ENCODE measurements at regions not wholly inside any gene's neighbourhood (a gene's known extent, or its start where the extent isn't known, plus 50 kb on each side); places are given as distances from the start of the nearest gene placed in this dataset.

- Mint-ChIP-seq H3K9me3 (peaks cover 7% of the 10 kb centered on the region; the same call in 1 of the 2 replicates), H3K36me3 (no peaks in the 10 kb centered on the region), H3K27ac (no peak overlapping the region), H3K4me3 (no peak overlapping the region), H3K4me1 (peaks cover 13% of the 10 kb centered on the region), H3K27me3 (ENCODE audit: low read depth) (no peaks in the 10 kb centered on the region)
- DNase-seq (ENCODE audit: low spot score), result no peak
- ChIA-PET POLR2A (no interaction called here), CTCF (no interaction called here)
- TF ChIP-seq IRF2 (CRISPR knock-in tag; IDR thresholded peaks at IDR 0.05; ENCODE audit: borderline replicate concordance, low read depth) (no peak), TEAD1 (CRISPR knock-in tag; IDR thresholded peaks at IDR 0.05) (no peak), FOXK1 (CRISPR knock-in tag; IDR thresholded peaks at IDR 0.05) (no peak), HMGA2 (CRISPR knock-in tag; IDR thresholded peaks at IDR 0.05) (no peak)
- TF ChIP-seq, protein P1, sequence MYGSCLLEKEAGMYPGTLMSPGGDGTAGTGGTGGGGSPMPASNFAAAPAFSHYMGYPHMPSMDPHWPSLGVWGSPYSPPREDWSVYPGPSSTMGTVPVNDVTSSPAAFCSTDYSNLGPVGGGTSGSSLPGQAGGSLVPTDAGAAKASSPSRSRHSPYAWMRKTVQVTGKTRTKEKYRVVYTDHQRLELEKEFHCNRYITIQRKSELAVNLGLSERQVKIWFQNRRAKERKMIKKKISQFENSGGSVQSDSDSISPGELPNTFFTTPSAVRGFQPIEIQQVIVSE (CRISPR knock-in tag; IDR thresholded peaks at IDR 0.05; ENCODE audit: borderline replicate concordance), result no peak
- ATAC-seq, result no peak
Measured at GRCh38 chr5:8634219-8634618, 765.3 kb downstream of the MTRR start.

GRCh38 chr5:8641786-8642505, 773.0 kb downstream of the MTRR start:
- DNase-seq (ENCODE audit: low spot score), result no peak
- H3K27ac Mint-ChIP-seq, result peak overlapping the region; percentile 63; the same call in 1 of the 2 replicates
- TF ChIP-seq EMX1 (CRISPR knock-in tag; IDR thresholded peaks at IDR 0.05), result no peak
- TF ChIP-seq ZNF219 (CRISPR knock-in tag; IDR thresholded peaks at IDR 0.05; ENCODE audit: borderline replicate concordance), result no peak
- no peak for TF ChIP-seq ZNF138 (CRISPR knock-in tag; conservative IDR thresholded peaks at IDR 0.05)
- no peak for TF ChIP-seq NR3C1 (CRISPR knock-in tag; conservative IDR thresholded peaks at IDR 0.05; ENCODE audit: low read depth)
- TF ChIP-seq ZNF281 (CRISPR knock-in tag; IDR thresholded peaks at IDR 0.05), result no peak
- TF ChIP-seq PRDM15 (CRISPR knock-in tag; IDR thresholded peaks at IDR 0.05), result no peak
- TF ChIP-seq ZNF121 (CRISPR knock-in tag; IDR thresholded peaks at IDR 0.05), result no peak
- TF ChIP-seq, protein P2, sequence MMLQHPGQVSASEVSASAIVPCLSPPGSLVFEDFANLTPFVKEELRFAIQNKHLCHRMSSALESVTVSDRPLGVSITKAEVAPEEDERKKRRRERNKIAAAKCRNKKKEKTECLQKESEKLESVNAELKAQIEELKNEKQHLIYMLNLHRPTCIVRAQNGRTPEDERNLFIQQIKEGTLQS (CRISPR knock-in tag; conservative IDR thresholded peaks at IDR 0.05), result no peak
- TF ChIP-seq SOX15 (CRISPR knock-in tag; IDR thresholded peaks at IDR 0.05), result no peak
- TF ChIP-seq USF2 (CRISPR knock-in tag; IDR thresholded peaks at IDR 0.05), result no peak
- TF ChIP-seq, protein P1 (CRISPR knock-in tag; IDR thresholded peaks at IDR 0.05; ENCODE audit: borderline replicate concordance), result no peak
- TF ChIP-seq, protein P3, sequence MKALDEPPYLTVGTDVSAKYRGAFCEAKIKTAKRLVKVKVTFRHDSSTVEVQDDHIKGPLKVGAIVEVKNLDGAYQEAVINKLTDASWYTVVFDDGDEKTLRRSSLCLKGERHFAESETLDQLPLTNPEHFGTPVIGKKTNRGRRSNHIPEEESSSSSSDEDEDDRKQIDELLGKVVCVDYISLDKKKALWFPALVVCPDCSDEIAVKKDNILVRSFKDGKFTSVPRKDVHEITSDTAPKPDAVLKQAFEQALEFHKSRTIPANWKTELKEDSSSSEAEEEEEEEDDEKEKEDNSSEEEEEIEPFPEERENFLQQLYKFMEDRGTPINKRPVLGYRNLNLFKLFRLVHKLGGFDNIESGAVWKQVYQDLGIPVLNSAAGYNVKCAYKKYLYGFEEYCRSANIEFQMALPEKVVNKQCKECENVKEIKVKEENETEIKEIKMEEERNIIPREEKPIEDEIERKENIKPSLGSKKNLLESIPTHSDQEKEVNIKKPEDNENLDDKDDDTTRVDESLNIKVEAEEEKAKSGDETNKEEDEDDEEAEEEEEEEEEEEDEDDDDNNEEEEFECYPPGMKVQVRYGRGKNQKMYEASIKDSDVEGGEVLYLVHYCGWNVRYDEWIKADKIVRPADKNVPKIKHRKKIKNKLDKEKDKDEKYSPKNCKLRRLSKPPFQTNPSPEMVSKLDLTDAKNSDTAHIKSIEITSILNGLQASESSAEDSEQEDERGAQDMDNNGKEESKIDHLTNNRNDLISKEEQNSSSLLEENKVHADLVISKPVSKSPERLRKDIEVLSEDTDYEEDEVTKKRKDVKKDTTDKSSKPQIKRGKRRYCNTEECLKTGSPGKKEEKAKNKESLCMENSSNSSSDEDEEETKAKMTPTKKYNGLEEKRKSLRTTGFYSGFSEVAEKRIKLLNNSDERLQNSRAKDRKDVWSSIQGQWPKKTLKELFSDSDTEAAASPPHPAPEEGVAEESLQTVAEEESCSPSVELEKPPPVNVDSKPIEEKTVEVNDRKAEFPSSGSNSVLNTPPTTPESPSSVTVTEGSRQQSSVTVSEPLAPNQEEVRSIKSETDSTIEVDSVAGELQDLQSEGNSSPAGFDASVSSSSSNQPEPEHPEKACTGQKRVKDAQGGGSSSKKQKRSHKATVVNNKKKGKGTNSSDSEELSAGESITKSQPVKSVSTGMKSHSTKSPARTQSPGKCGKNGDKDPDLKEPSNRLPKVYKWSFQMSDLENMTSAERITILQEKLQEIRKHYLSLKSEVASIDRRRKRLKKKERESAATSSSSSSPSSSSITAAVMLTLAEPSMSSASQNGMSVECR (CRISPR knock-in tag; IDR thresholded peaks at IDR 0.05; ENCODE audit: borderline replicate concordance), result no peak
- no peak for TF ChIP-seq ZBTB43 (CRISPR knock-in tag; IDR thresholded peaks at IDR 0.05)
- no peak for TF ChIP-seq JAZF1 (CRISPR knock-in tag; IDR thresholded peaks at IDR 0.05)
- TF ChIP-seq, protein P4, sequence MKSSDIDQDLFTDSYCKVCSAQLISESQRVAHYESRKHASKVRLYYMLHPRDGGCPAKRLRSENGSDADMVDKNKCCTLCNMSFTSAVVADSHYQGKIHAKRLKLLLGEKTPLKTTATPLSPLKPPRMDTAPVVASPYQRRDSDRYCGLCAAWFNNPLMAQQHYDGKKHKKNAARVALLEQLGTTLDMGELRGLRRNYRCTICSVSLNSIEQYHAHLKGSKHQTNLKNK (CRISPR knock-in tag; IDR thresholded peaks at IDR 0.05), result no peak

More at GRCh38 chr5:8641786-8642505, 773.0 kb downstream of the MTRR start:
- Mint-ChIP-seq H3K4me3 (no peak overlapping the region), H3K27me3 (ENCODE audit: low read depth) (no peaks in the 10 kb centered on the region), H3K4me1 (no peaks in the 10 kb centered on the region), H3K36me3 (no peaks in the 10 kb centered on the region), H3K9me3 (peaks cover 4% of the 10 kb centered on the region; the same call in 1 of the 2 replicates)
- ChIA-PET CTCF (no interaction called here), POLR2A (no interaction called here)
- ATAC-seq, result no peak
